Stimulated activated CD8-positive, alpha-beta memory T cell treated with anti-CD3 and anti-CD28 coated beads, Interleukin-7, amount 100 ng/mL, for 4 hours (primary cell): ENCODE measurements at regions not wholly inside any gene's neighbourhood (a gene's known extent, or its start where the extent isn't known, plus 50 kb on each side); places are given as distances from the start of the nearest gene placed in this dataset.

ENCODE experiments used
- DNase-seq, 2 donors: peaks; one replicate each; pipeline ENCODE4 v3.0.0-alpha.2; 2020; ENCODE audit warnings: low read depth in 2 of 2

- DNase-seq = no peak
These were observed 355.8 kb downstream of the FSCB start for GRCh38 chr14:44151130-44151820.

GRCh38 chr14:44149597-44149996 is 357.5 kb downstream of the FSCB start:
- no peak for DNase-seq

GRCh38 chr14:44142006-44142405 is 365.1 kb downstream of the FSCB start:
- no peak for DNase-seq

- DNase-seq = no peak
These were observed 371.1 kb downstream of the FSCB start for GRCh38 chr14:44135972-44136371.

- DNase-seq = no peak
These were observed 375.2 kb downstream of the FSCB start for GRCh38 chr14:44131861-44132260.

GRCh38 chr14:44113769-44114730 is 393.0 kb downstream of the FSCB start:
- DNase-seq = no peak

GRCh38 chr14:44112774-44113460 is 394.2 kb downstream of the FSCB start:
- DNase-seq = no peak

GRCh38 chr14:44109036-44109435 is 398.0 kb downstream of the FSCB start:
- no peak for DNase-seq

- no peak for DNase-seq
These were observed 398.5 kb downstream of the FSCB start for GRCh38 chr14:44108601-44109000.

- DNase-seq = no peak
These were observed 399.9 kb downstream of the FSCB start for GRCh38 chr14:44107156-44107555.

- DNase-seq = no peak
These were observed 407.2 kb downstream of the FSCB start for GRCh38 chr14:44099743-44100488.

GRCh38 chr14:44081146-44081545 is 425.9 kb downstream of the FSCB start:
- no peak for DNase-seq

GRCh38 chr14:44070046-44070445 is 437.0 kb downstream of the FSCB start:
- no peak for DNase-seq

- DNase-seq = no peak
These were observed 453.7 kb downstream of the FSCB start for GRCh38 chr14:44053422-44053821.

GRCh38 chr14:44041700-44042099 is 465.4 kb downstream of the FSCB start:
- no peak for DNase-seq

- no peak for DNase-seq
These were observed 466.5 kb downstream of the FSCB start for GRCh38 chr14:44040561-44040960.

GRCh38 chr14:44036248-44036647 is 470.8 kb downstream of the FSCB start:
- DNase-seq = no peak

GRCh38 chr14:44035707-44036106 is 471.4 kb downstream of the FSCB start:
- no peak for DNase-seq

- DNase-seq = no peak
These were observed 476.2 kb downstream of the FSCB start for GRCh38 chr14:44030831-44031383.

GRCh38 chr14:44029933-44030332 is 477.1 kb downstream of the FSCB start:
- no peak for DNase-seq

GRCh38 chr14:44027397-44027796 is 479.7 kb downstream of the FSCB start:
- no peak for DNase-seq
